22Rv1 (cell line): ENCODE measurements at regions not wholly inside any gene's neighbourhood (a gene's known extent, or its start where the extent isn't known, plus 50 kb on each side); places are given as distances from the start of the nearest gene placed in this dataset.

ENCODE experiments used
- ZFX ChIP-seq: fragments of 450-650 bp; IDR thresholded peaks from 2 replicates; pipeline ENCODE4 v1.6.1; 2017; ENCODE audit warnings: antibody characterized with exemption, borderline replicate concordance
- TF ChIP-seq, protein P1 (sequence below): fragments of 450-650 bp; IDR thresholded peaks from 2 replicates; pipeline ENCODE4 v1.5.1; 2017; ENCODE audit warnings: mild to moderate bottlenecking

DNA sequence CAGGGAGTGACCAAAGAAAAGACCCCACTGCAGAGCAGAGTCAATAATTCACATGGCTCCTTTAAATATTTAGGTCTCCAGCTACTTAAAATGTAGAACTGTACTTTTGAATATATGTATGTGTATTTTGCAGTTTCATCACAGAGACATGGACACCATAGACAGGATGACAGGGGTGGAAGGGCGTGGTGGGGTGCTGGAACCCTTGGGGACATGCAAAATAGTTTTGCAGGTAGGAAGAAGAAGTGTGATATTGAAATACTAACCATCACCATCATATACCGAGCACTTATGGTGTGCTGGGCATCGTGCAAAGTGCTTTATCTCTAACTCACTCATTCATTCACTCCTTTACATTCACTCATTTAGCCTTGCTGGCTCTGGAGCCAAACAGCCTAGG lies 72.5 kb upstream of the IGSF21 start:
- TF ChIP-seq, protein P1, sequence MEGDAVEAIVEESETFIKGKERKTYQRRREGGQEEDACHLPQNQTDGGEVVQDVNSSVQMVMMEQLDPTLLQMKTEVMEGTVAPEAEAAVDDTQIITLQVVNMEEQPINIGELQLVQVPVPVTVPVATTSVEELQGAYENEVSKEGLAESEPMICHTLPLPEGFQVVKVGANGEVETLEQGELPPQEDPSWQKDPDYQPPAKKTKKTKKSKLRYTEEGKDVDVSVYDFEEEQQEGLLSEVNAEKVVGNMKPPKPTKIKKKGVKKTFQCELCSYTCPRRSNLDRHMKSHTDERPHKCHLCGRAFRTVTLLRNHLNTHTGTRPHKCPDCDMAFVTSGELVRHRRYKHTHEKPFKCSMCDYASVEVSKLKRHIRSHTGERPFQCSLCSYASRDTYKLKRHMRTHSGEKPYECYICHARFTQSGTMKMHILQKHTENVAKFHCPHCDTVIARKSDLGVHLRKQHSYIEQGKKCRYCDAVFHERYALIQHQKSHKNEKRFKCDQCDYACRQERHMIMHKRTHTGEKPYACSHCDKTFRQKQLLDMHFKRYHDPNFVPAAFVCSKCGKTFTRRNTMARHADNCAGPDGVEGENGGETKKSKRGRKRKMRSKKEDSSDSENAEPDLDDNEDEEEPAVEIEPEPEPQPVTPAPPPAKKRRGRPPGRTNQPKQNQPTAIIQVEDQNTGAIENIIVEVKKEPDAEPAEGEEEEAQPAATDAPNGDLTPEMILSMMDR, result no peak
- TF ChIP-seq ZFX, result no peak
